ENCODE measurements at regions not wholly inside any gene's neighbourhood (a gene's known extent, or its start where the extent isn't known, plus 50 kb on each side); places are given as distances from the start of the nearest gene placed in this dataset.

- DNase-seq: no peak
- Histone ChIP-seq H3K4me3 (replicated peaks in 1 of 3; ENCODE audit: low read depth in 2 of 3, low read length in 3 of 3) (no peak overlapping the region), H3K4me2 (replicated peaks; ENCODE audit: extremely low read depth, low read length, poor library complexity, severe bottlenecking) (no peak overlapping the region)
Observed at GRCh38 chr1:234668577-234668955, 58.6 kb upstream of the IRF2BP2 start.

GRCh38 chr1:234667600-234668576 is 57.9 kb upstream of the IRF2BP2 start:
- TF ChIP-seq CTCF (IDR thresholded peaks at IDR 0.05): no peak
- H3K27ac ChIP-seq (ENCODE audit: low read depth in 1 of 2, low read length in 2 of 2): no peak overlapping the region
- H3K79me2 ChIP-seq (ENCODE audit: insufficient read depth, low read length): no peaks in the 10 kb centered on the region
- 100% methylated on average over 1 of the region's 2 CpGs for WGBS (ENCODE audit: insufficient coverage)
- peaks cover 0 to 17% of the 10 kb centered on the region in 2 donors for H3K9me3 ChIP-seq (replicated peaks in 1 of 2; ENCODE audit: control insufficient read depth in 1 of 2, insufficient read depth in 1 of 2, low read length in 2 of 2)
- peaks cover 0 to 5% (median 2%) of the 10 kb centered on the region in 3 donors for H3K27me3 Mint-ChIP-seq (ENCODE audit: low read depth in 3 of 3)
- H3K9ac ChIP-seq (ENCODE audit: insufficient read depth, low read length, poor library complexity, severe bottlenecking): no peak overlapping the region
- no peak overlapping the region for H2AFZ ChIP-seq (ENCODE audit: insufficient read depth, low read depth, low read length, poor library complexity, severe bottlenecking)
- H4K20me1 ChIP-seq (ENCODE audit: insufficient read depth, low read length): no peaks in the 10 kb centered on the region
- H3K4me1 Mint-ChIP-seq: peaks cover 32% of the 10 kb centered on the region
- H3K27me3 ChIP-seq (ENCODE audit: control insufficient read depth in 2 of 2, insufficient read depth in 2 of 2, low read length in 2 of 2): no peaks in the 10 kb centered on the region
- intact Hi-C loops (cut with micrococcal nuclease): no loop called here
- no peak for DNase-seq
- no peaks in the 10 kb centered on the region for H3K36me3 ChIP-seq (replicated peaks in 1 of 2; ENCODE audit: control insufficient read depth in 1 of 2, insufficient read depth in 2 of 2, low read length in 2 of 2)
- peaks cover 0 to 4% of the 10 kb centered on the region in 2 donors for H3K36me3 Mint-ChIP-seq
- H3K4me2 ChIP-seq (replicated peaks; ENCODE audit: extremely low read depth, low read length, poor library complexity, severe bottlenecking): no peak overlapping the region
- no peak overlapping the region for H3K27ac Mint-ChIP-seq
- no peak overlapping the region for H3K4me3 Mint-ChIP-seq
- no peak overlapping the region for H3K4me3 ChIP-seq (replicated peaks in 1 of 3; ENCODE audit: low read depth in 2 of 3, low read length in 3 of 3)
- peaks cover 0 to 7% (median 4%) of the 10 kb centered on the region in 7 donors for H3K9me3 Mint-ChIP-seq
- H3K4me1 ChIP-seq (ENCODE audit: control insufficient read depth in 1 of 2, insufficient read depth in 2 of 2, low read length in 2 of 2): peaks cover 25 to 31% of the 10 kb centered on the region in 2 donors

More at GRCh38 chr1:234668577-234668955, 58.6 kb upstream of the IRF2BP2 start:
- no peak overlapping the region for H2AFZ ChIP-seq (ENCODE audit: insufficient read depth, low read depth, low read length, poor library complexity, severe bottlenecking)
- no peaks in the 10 kb centered on the region for H4K20me1 ChIP-seq (ENCODE audit: insufficient read depth, low read length)
- no peak for TF ChIP-seq CTCF (IDR thresholded peaks at IDR 0.05)
- no peaks in the 10 kb centered on the region for H3K36me3 ChIP-seq (replicated peaks in 1 of 2; ENCODE audit: control insufficient read depth in 1 of 2, insufficient read depth in 2 of 2, low read length in 2 of 2)
- no peak overlapping the region for H3K9ac ChIP-seq (ENCODE audit: insufficient read depth, low read length, poor library complexity, severe bottlenecking)
- H3K27ac ChIP-seq (ENCODE audit: low read depth in 1 of 2, low read length in 2 of 2): no peak overlapping the region
- Mint-ChIP-seq H3K27me3 (ENCODE audit: low read depth in 3 of 3) (peaks cover 0 to 4% (median 2%) of the 10 kb centered on the region in 3 donors), H3K27ac (no peak overlapping the region), H3K4me3 (no peak overlapping the region), H3K36me3 (peaks cover 0 to 4% of the 10 kb centered on the region in 2 donors), H3K9me3 (peaks cover 0 to 7% (median 4%) of the 10 kb centered on the region in 7 donors), H3K4me1 (peaks cover 25% of the 10 kb centered on the region)
- H3K9me3 ChIP-seq (replicated peaks in 1 of 2; ENCODE audit: control insufficient read depth in 1 of 2, insufficient read depth in 1 of 2, low read length in 2 of 2): peaks cover 0 to 17% of the 10 kb centered on the region in 2 donors
- H3K27me3 ChIP-seq (ENCODE audit: control insufficient read depth in 2 of 2, insufficient read depth in 2 of 2, low read length in 2 of 2): no peaks in the 10 kb centered on the region
- H3K79me2 ChIP-seq (ENCODE audit: insufficient read depth, low read length): no peaks in the 10 kb centered on the region
- intact Hi-C loops (cut with micrococcal nuclease): no loop called here
- H3K4me1 ChIP-seq (ENCODE audit: control insufficient read depth in 1 of 2, insufficient read depth in 2 of 2, low read length in 2 of 2): peaks cover 19 to 24% of the 10 kb centered on the region in 2 donors
- 95% methylated on average over 5 of the region's 5 CpGs for WGBS (ENCODE audit: insufficient coverage)

All from CD14-positive monocyte (primary cell).